Ishikawa (cell line): ENCODE measurements at regions not wholly inside any gene's neighbourhood (a gene's known extent, or its start where the extent isn't known, plus 50 kb on each side); places are given as distances from the start of the nearest gene placed in this dataset.

Experiments
- CEBPB ChIP-seq: IDR thresholded peaks from 2 replicates; pipeline ENCODE4 v1.6.1; 2012
- CREB1 ChIP-seq: IDR thresholded peaks from 2 replicates; pipeline ENCODE4 v1.6.1; 2012; ENCODE audit warnings: low read depth
- EGR1 ChIP-seq: IDR thresholded peaks from 2 replicates; pipeline ENCODE4 v1.6.1; 2012
- EP300 ChIP-seq: IDR thresholded peaks from 2 replicates; pipeline ENCODE4 v1.6.1; 2012; ENCODE audit warnings: borderline replicate concordance
- FOXM1 ChIP-seq: IDR thresholded peaks from 2 replicates; pipeline ENCODE4 v1.6.1; 2012; ENCODE audit warnings: low read depth, borderline replicate concordance
- MAX ChIP-seq: IDR thresholded peaks from 2 replicates; pipeline ENCODE4 v1.6.1; 2012
- NFIC ChIP-seq: IDR thresholded peaks from 2 replicates; pipeline ENCODE4 v1.6.1; 2012
- RAD21 ChIP-seq: IDR thresholded peaks from 2 replicates; pipeline ENCODE4 v1.6.1; 2012; ENCODE audit warnings: low read depth
- TAF1 ChIP-seq: IDR thresholded peaks from 2 replicates; pipeline ENCODE4 v1.6.1; 2012; ENCODE audit warnings: low read depth, mild to moderate bottlenecking
- TCF12 ChIP-seq: IDR thresholded peaks from 2 replicates; pipeline ENCODE4 v1.6.1; 2012; ENCODE audit warnings: low read depth
- TEAD4 ChIP-seq: IDR thresholded peaks from 2 replicates; pipeline ENCODE4 v1.6.1; 2012
- USF1 ChIP-seq: IDR thresholded peaks from 2 replicates; pipeline ENCODE4 v1.6.1; 2012
- YY1 ChIP-seq: IDR thresholded peaks from 2 replicates; pipeline ENCODE4 v1.6.1; 2012; ENCODE audit warnings: low read depth
- ZBTB7A ChIP-seq: IDR thresholded peaks from 2 replicates; pipeline ENCODE4 v1.6.1; 2012; ENCODE audit warnings: low read depth
- TF ChIP-seq, protein P1 (sequence below): IDR thresholded peaks from 2 replicates; pipeline ENCODE4 v1.6.1; 2012; ENCODE audit warnings: low read depth, mild to moderate bottlenecking

- TF ChIP-seq EGR1, result no peak
- peak; percentile 24; the same call in 1 of the 2 replicates for TF ChIP-seq RAD21
- no peak for TF ChIP-seq EP300
Measured at GRCh38 chr13:81051873-81052272, 710.9 kb upstream of the SPRY2 start.

DNA sequence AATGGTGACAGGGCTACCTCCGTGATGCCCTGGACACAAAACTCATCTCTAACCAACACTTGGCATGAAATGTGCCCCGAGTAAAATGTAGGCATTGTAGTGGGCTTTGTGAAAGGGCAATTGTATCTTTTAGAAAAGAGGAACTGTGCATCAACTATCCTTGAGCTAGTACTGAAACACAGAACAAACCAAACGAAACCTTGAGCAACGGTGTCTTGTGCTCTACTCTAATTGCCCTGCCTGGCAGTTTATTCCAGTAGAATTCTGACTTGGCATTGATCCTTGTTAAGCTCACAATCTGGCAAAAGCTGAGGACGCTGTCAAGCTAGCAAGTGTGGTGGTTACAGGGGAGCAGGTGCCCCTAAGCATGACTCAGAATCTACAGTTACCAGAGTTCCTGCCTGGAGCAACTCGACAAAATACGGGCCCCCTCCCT lies 707.1 kb upstream of the SPRY2 start:
- TF ChIP-seq, protein P1, sequence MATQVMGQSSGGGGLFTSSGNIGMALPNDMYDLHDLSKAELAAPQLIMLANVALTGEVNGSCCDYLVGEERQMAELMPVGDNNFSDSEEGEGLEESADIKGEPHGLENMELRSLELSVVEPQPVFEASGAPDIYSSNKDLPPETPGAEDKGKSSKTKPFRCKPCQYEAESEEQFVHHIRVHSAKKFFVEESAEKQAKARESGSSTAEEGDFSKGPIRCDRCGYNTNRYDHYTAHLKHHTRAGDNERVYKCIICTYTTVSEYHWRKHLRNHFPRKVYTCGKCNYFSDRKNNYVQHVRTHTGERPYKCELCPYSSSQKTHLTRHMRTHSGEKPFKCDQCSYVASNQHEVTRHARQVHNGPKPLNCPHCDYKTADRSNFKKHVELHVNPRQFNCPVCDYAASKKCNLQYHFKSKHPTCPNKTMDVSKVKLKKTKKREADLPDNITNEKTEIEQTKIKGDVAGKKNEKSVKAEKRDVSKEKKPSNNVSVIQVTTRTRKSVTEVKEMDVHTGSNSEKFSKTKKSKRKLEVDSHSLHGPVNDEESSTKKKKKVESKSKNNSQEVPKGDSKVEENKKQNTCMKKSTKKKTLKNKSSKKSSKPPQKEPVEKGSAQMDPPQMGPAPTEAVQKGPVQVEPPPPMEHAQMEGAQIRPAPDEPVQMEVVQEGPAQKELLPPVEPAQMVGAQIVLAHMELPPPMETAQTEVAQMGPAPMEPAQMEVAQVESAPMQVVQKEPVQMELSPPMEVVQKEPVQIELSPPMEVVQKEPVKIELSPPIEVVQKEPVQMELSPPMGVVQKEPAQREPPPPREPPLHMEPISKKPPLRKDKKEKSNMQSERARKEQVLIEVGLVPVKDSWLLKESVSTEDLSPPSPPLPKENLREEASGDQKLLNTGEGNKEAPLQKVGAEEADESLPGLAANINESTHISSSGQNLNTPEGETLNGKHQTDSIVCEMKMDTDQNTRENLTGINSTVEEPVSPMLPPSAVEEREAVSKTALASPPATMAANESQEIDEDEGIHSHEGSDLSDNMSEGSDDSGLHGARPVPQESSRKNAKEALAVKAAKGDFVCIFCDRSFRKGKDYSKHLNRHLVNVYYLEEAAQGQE, result no peak
- no peak for TF ChIP-seq NFIC
- no peak for TF ChIP-seq FOXM1
- no peak for TF ChIP-seq MAX
- no peak for TF ChIP-seq YY1
- TF ChIP-seq TAF1, result no peak
- no peak for TF ChIP-seq USF1
- no peak for TF ChIP-seq EP300
- no peak for TF ChIP-seq RAD21
- no peak for TF ChIP-seq TCF12
- TF ChIP-seq TEAD4, result no peak
- no peak for TF ChIP-seq CREB1
- TF ChIP-seq EGR1, result no peak
- no peak for TF ChIP-seq CEBPB
- no peak for TF ChIP-seq ZBTB7A

- no peak for TF ChIP-seq USF1
- TF ChIP-seq CREB1, result no peak
- TF ChIP-seq NFIC, result no peak
- TF ChIP-seq TEAD4, result no peak
- TF ChIP-seq, protein P1, result no peak
- TF ChIP-seq MAX, result no peak
- no peak for TF ChIP-seq FOXM1
- no peak for TF ChIP-seq YY1
Measured at GRCh38 chr13:81041761-81042160, 700.8 kb upstream of the SPRY2 start.

GRCh38 chr13:81031996-81032395 lies 691.1 kb upstream of the SPRY2 start:
- TF ChIP-seq ZBTB7A (no peak), FOXM1 (no peak), NFIC (no peak), CEBPB (no peak), RAD21 (no peak), TEAD4 (no peak), YY1 (no peak), TCF12 (no peak), CREB1 (no peak), USF1 (no peak), MAX (no peak), EGR1 (no peak), TAF1 (no peak), EP300 (no peak)
- TF ChIP-seq, protein P1, result no peak
